ENCODE measurements at regions not wholly inside any gene's neighbourhood (a gene's known extent, or its start where the extent isn't known, plus 50 kb on each side); places are given as distances from the start of the nearest gene placed in this dataset.

DNA sequence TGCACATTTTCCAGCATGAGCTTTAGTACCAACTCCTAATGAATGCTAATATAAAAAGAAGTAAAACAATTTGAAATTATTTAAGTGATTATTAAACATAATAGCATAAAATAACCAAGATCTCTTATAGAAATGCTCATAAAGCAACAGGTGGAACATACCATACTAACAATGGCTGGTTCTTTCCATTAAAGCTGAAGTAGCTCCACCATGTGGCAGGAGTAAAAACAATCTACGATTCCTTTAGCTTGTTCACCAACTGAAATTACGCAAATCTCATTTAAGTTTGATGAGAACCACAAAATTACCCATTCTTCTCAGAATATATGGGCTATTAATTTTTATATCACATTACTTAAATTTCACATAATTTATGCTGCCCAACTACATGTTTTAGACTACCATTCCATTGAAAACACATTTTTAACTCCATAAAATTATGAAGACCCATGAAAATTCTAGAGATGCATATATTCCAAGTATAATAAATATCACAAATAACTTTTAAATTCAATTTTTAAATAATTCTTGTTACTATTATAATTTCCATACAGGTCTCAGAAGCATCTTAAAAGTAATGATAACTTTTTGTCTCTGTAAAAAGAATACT lies 213.6 kb downstream of the DAD1 start:
- TF ChIP-seq, protein P1, sequence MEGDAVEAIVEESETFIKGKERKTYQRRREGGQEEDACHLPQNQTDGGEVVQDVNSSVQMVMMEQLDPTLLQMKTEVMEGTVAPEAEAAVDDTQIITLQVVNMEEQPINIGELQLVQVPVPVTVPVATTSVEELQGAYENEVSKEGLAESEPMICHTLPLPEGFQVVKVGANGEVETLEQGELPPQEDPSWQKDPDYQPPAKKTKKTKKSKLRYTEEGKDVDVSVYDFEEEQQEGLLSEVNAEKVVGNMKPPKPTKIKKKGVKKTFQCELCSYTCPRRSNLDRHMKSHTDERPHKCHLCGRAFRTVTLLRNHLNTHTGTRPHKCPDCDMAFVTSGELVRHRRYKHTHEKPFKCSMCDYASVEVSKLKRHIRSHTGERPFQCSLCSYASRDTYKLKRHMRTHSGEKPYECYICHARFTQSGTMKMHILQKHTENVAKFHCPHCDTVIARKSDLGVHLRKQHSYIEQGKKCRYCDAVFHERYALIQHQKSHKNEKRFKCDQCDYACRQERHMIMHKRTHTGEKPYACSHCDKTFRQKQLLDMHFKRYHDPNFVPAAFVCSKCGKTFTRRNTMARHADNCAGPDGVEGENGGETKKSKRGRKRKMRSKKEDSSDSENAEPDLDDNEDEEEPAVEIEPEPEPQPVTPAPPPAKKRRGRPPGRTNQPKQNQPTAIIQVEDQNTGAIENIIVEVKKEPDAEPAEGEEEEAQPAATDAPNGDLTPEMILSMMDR (CRISPR knock-in tag; IDR thresholded peaks at IDR 0.05): peak; percentile 87
- TF ChIP-seq ZNF549 (CRISPR knock-in tag; IDR thresholded peaks at IDR 0.05): no peak
- TF ChIP-seq SIN3A (IDR thresholded peaks at IDR 0.05; ENCODE audit: borderline replicate concordance, low read depth, low read length): no peak
- TF ChIP-seq ZNF678 (CRISPR knock-in tag; IDR thresholded peaks at IDR 0.05): no peak
- TF ChIP-seq ZNF614 (CRISPR knock-in tag; IDR thresholded peaks at IDR 0.05; ENCODE audit: borderline replicate concordance): no peak
- no peak; the same call in 1 of the 2 replicates for TF ChIP-seq RAD21 (CRISPR knock-in tag; IDR thresholded peaks at IDR 0.05)
- TF ChIP-seq ZNF264 (CRISPR knock-in tag; IDR thresholded peaks at IDR 0.05): no peak
- TF ChIP-seq ZNF589 (CRISPR knock-in tag; conservative IDR thresholded peaks at IDR 0.05): no peak
- TF ChIP-seq TAF1 (CRISPR knock-in tag; IDR thresholded peaks at IDR 0.05): no peak
- TF ChIP-seq, protein P2, sequence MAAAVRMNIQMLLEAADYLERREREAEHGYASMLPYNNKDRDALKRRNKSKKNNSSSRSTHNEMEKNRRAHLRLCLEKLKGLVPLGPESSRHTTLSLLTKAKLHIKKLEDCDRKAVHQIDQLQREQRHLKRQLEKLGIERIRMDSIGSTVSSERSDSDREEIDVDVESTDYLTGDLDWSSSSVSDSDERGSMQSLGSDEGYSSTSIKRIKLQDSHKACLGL (CRISPR knock-in tag; IDR thresholded peaks at IDR 0.05): no peak
- TF ChIP-seq, protein P3, sequence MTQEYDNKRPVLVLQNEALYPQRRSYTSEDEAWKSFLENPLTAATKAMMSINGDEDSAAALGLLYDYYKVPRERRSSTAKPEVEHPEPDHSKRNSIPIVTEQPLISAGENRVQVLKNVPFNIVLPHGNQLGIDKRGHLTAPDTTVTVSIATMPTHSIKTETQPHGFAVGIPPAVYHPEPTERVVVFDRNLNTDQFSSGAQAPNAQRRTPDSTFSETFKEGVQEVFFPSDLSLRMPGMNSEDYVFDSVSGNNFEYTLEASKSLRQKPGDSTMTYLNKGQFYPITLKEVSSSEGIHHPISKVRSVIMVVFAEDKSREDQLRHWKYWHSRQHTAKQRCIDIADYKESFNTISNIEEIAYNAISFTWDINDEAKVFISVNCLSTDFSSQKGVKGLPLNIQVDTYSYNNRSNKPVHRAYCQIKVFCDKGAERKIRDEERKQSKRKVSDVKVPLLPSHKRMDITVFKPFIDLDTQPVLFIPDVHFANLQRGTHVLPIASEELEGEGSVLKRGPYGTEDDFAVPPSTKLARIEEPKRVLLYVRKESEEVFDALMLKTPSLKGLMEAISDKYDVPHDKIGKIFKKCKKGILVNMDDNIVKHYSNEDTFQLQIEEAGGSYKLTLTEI (CRISPR knock-in tag; conservative IDR thresholded peaks at IDR 0.05): no peak

Data from HepG2 (cell line).